Loucy (cell line): ENCODE measurements at regions not wholly inside any gene's neighbourhood (a gene's known extent, or its start where the extent isn't known, plus 50 kb on each side); places are given as distances from the start of the nearest gene placed in this dataset.

Experiments used
- H2AFZ ChIP-seq: fragments of 200-600 bp; sonication (generic); 2 replicates; pipeline ENCODE4 v1.6.0; 2016; ENCODE audit warnings: antibody characterized with exemption, mild to moderate bottlenecking, low read length, moderate library complexity
- H3F3A ChIP-seq: fragments of 200-600 bp; 2 replicates; pipeline ENCODE4 v1.6.0; 2016; ENCODE audit warnings: antibody characterized with exemption, low read depth, mild to moderate bottlenecking
- H3K27me3 ChIP-seq: fragments of 200-600 bp; sonication (generic); 2 replicates; pipeline ENCODE4 v1.6.1; 2014; ENCODE audit warnings: low read length, mild to moderate bottlenecking; ENCODE audit not compliant: insufficient read depth, poor library complexity, severe bottlenecking
- H3K36me3 ChIP-seq: fragments of 200-600 bp; sonication (generic); 2 replicates; pipeline ENCODE4 v1.6.1; 2016; ENCODE audit warnings: low read length; ENCODE audit not compliant: insufficient read depth
- H3K4me1 ChIP-seq: fragments of 200-600 bp; sonication (generic); 2 replicates; pipeline ENCODE4 v1.5.1; 2014; ENCODE audit warnings: low read length, mild to moderate bottlenecking; ENCODE audit not compliant: insufficient read depth, poor library complexity, severe bottlenecking
- H3K4me2 ChIP-seq: fragments of 200-600 bp; sonication (generic); 2 replicates; pipeline ENCODE4 v1.6.0; 2014; ENCODE audit warnings: antibody characterized with exemption, low read length, low read depth, mild to moderate bottlenecking; ENCODE audit not compliant: poor library complexity, severe bottlenecking
- H3K4me3 ChIP-seq: fragments of 200-600 bp; sonication (generic); 2 replicates; pipeline ENCODE4 v1.5.1; 2014; ENCODE audit warnings: low read length, mild to moderate bottlenecking, mixed read lengths; ENCODE audit not compliant: poor library complexity, severe bottlenecking
- H3K79me2 ChIP-seq: fragments of 200-600 bp; sonication (generic); 2 replicates; pipeline ENCODE4 v1.6.1; 2014; ENCODE audit warnings: low read length; ENCODE audit not compliant: insufficient read depth
- H3K9ac ChIP-seq: fragments of 200-600 bp; sonication (generic); 2 replicates; pipeline ENCODE4 v1.6.0; 2014; ENCODE audit warnings: mild to moderate bottlenecking, low read depth, low read length, moderate library complexity; ENCODE audit not compliant: poor library complexity, severe bottlenecking
- H3K9me2 ChIP-seq: fragments of 200-600 bp; sonication (generic); replicated peaks from 2 replicates; pipeline ENCODE4 v1.6.1; 2016; ENCODE audit warnings: low read depth, low read length, mixed read lengths
- H3K9me3 ChIP-seq: fragments of 200-600 bp; sonication (generic); 2 replicates; pipeline ENCODE4 v1.6.1; 2014; ENCODE audit warnings: mild to moderate bottlenecking, antibody characterized with exemption, low read length, low read depth; ENCODE audit not compliant: insufficient read depth
- H4K20me1 ChIP-seq: fragments of 200-600 bp; sonication (generic); 2 replicates; pipeline ENCODE4 v1.6.0; 2014; ENCODE audit warnings: antibody characterized with exemption, low read length, mild to moderate bottlenecking; ENCODE audit not compliant: insufficient read depth, poor library complexity, severe bottlenecking
- CTCF ChIP-seq: fragments of 200-600 bp; sonication (generic); conservative IDR thresholded peaks from 2 replicates; pipeline ENCODE4 v1.5.1; 2014; ENCODE audit warnings: mild to moderate bottlenecking, antibody characterized with exemption, low read length
- EZH2phosphoT487 ChIP-seq: fragments of 200-600 bp; IDR thresholded peaks from 2 replicates; pipeline ENCODE4 v1.6.1; 2018; ENCODE audit warnings: antibody characterized with exemption, mild to moderate bottlenecking, moderate library complexity, borderline replicate concordance

- H3K79me2 ChIP-seq = no peaks in the 10 kb centered on the region
- H3K9me3 ChIP-seq = no peaks in the 10 kb centered on the region; the same call in 1 of the 2 replicates
- no peak overlapping the region for H3K4me2 ChIP-seq
- no peak for TF ChIP-seq CTCF
- TF ChIP-seq EZH2phosphoT487 = no peak
- no peak overlapping the region for H2AFZ ChIP-seq
- no peaks in the 10 kb centered on the region for H4K20me1 ChIP-seq
- no peak overlapping the region for H3K4me3 ChIP-seq
- H3K9me2 ChIP-seq = no peaks in the 10 kb centered on the region
- no peaks in the 10 kb centered on the region for H3K36me3 ChIP-seq
- no peaks in the 10 kb centered on the region for H3K27me3 ChIP-seq
- no peaks in the 10 kb centered on the region for H3F3A ChIP-seq
- H3K9ac ChIP-seq = no peak overlapping the region
- no peaks in the 10 kb centered on the region for H3K4me1 ChIP-seq
Measured at GRCh38 chr1:83717785-83718184, 281.1 kb downstream of the TTLL7 start.

GRCh38 chr1:83716641-83717040, 282.3 kb downstream of the TTLL7 start:
- Histone ChIP-seq H3K9me3 (no peaks in the 10 kb centered on the region; the same call in 1 of the 2 replicates), H3K4me2 (no peak overlapping the region), H3K4me3 (no peak overlapping the region), H4K20me1 (no peaks in the 10 kb centered on the region), H3K27me3 (no peaks in the 10 kb centered on the region), H3K9ac (no peak overlapping the region), H3K9me2 (no peaks in the 10 kb centered on the region), H3K4me1 (no peaks in the 10 kb centered on the region), H2AFZ (no peak overlapping the region), H3K36me3 (no peaks in the 10 kb centered on the region), H3K79me2 (no peaks in the 10 kb centered on the region), H3F3A (no peaks in the 10 kb centered on the region)
- TF ChIP-seq EZH2phosphoT487 (no peak), CTCF (no peak)

- no peaks in the 10 kb centered on the region; the same call in 1 of the 2 replicates for H3K9me3 ChIP-seq
- TF ChIP-seq EZH2phosphoT487 = no peak
- no peak for TF ChIP-seq CTCF
- H3K4me1 ChIP-seq = no peaks in the 10 kb centered on the region
- H3K4me3 ChIP-seq = no peak overlapping the region
- H4K20me1 ChIP-seq = no peaks in the 10 kb centered on the region
- H3K4me2 ChIP-seq = no peak overlapping the region
- no peak overlapping the region for H2AFZ ChIP-seq
- no peaks in the 10 kb centered on the region for H3F3A ChIP-seq
- no peaks in the 10 kb centered on the region for H3K27me3 ChIP-seq
- H3K79me2 ChIP-seq = no peaks in the 10 kb centered on the region
- no peak overlapping the region for H3K9ac ChIP-seq
- H3K9me2 ChIP-seq = no peaks in the 10 kb centered on the region
- H3K36me3 ChIP-seq = no peaks in the 10 kb centered on the region
Measured at GRCh38 chr1:83715550-83715949, 283.4 kb downstream of the TTLL7 start.
